Stomach (tissue), 4 donors: ENCODE measurements at regions not wholly inside any gene's neighbourhood (a gene's known extent, or its start where the extent isn't known, plus 50 kb on each side); places are given as distances from the start of the nearest gene placed in this dataset.

Experiments used
- EP300 ChIP-seq: sonication (generic); formaldehyde crosslinking; IDR thresholded peaks from one replicate; pipeline ENCODE4 v1.6.1; 2017; ENCODE audit warnings: antibody characterized with exemption
- POLR2A ChIP-seq, 4 donors: fragments of 450-650 bp; IDR thresholded peaks; one replicate each; pipeline ENCODE4 v1.6.1; 2016; ENCODE audit warnings: antibody characterized with exemption in 4 of 4, control low read depth in 2 of 4, mild to moderate bottlenecking in 1 of 4, moderate library complexity in 1 of 4
- POLR2AphosphoS5 ChIP-seq, 3 donors: sonication (generic); formaldehyde crosslinking; IDR thresholded peaks; one replicate each; pipeline ENCODE4 v1.6.1; 2016; ENCODE audit warnings: antibody characterized with exemption in 3 of 3
- TF ChIP-seq, protein P1 (sequence below), 7 experiments: fragments of 450-650 bp in 4 of 7; fragments of 200-600 bp in 3 of 7; sonication (generic) in 3 of 7; IDR thresholded peaks; one replicate each; pipeline ENCODE4 v1.5.1; 2016 to 2019; ENCODE audit warnings: antibody characterized with exemption in 7 of 7, control low read depth in 2 of 7, mild to moderate bottlenecking in 1 of 7

DNA sequence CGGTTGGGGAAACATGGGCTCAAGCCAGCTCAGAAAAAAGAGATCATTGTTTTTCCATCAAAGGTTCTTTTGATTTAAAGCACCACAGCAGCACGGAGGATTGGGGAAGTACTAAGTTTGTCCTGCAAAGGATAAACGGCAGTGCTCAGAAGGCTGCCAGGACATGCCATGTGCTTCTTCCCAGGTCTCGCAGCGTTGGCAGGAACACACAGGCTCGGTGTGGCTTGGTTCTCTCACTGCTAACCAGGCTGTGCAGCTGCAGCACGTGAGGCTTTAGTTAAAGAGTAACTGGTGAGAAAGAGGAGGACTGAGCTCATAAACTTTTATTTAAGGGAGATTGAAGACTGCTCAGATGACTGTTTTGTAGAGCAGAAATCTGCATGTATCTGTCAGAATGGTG lies 264.3 kb downstream of the TSN start:
- TF ChIP-seq, protein P1, sequence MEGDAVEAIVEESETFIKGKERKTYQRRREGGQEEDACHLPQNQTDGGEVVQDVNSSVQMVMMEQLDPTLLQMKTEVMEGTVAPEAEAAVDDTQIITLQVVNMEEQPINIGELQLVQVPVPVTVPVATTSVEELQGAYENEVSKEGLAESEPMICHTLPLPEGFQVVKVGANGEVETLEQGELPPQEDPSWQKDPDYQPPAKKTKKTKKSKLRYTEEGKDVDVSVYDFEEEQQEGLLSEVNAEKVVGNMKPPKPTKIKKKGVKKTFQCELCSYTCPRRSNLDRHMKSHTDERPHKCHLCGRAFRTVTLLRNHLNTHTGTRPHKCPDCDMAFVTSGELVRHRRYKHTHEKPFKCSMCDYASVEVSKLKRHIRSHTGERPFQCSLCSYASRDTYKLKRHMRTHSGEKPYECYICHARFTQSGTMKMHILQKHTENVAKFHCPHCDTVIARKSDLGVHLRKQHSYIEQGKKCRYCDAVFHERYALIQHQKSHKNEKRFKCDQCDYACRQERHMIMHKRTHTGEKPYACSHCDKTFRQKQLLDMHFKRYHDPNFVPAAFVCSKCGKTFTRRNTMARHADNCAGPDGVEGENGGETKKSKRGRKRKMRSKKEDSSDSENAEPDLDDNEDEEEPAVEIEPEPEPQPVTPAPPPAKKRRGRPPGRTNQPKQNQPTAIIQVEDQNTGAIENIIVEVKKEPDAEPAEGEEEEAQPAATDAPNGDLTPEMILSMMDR (IDR thresholded peaks at IDR 0.05): no peak
- TF ChIP-seq POLR2AphosphoS5 (IDR thresholded peaks at IDR 0.05) (no peak), EP300 (no peak), POLR2A (IDR thresholded peaks at IDR 0.05) (no peak)
